ENCODE measurements at regions not wholly inside any gene's neighbourhood (a gene's known extent, or its start where the extent isn't known, plus 50 kb on each side); places are given as distances from the start of the nearest gene placed in this dataset.
A peak's percentile ranks its signal among the peaks of the same experiment; 100 is the strongest.

DNA sequence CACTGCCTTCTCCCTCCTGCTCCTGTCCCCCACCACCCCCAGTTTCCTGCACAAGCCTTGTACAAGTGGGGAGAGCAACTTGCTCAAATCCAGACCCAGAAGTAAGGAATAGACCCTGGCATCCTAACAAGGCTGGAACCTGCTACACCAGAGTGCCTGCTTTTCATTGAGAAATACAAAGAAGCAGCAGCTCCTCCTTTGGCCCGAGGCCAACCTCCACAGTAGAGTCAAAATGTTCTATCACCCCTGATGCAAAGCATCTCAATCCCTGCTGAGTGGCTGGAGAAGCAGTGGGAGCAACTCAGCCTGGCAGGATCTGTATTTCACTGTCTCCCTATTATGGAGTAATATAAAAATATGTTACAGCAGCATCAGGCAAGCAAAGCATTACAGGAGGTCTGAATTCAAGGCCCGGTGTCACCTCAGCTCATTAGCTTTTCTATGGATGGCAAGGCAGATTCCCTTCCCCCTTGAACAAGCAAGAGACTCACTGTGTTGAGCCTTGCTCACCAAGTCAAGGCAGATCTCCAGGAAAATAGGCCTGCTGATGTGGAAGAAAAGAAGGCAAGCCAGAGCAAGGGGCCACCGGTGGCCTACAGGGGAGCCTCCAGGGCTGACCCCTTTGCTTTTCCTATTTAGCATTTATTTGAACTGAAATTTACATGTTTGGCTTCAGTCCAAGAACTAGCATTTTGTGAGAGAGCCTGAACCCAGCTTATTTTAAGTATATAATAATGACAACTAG is 186.3 kb upstream of the EGLN3 start:
- DNase-seq (ENCODE audit: insufficient read length), result no peak
- FAIRE-seq, result no peak
- no peak for TF ChIP-seq POLR2AphosphoS5 (IDR thresholded peaks at IDR 0.05; ENCODE audit: low read depth, low read length)
- no peak for TF ChIP-seq TAF1 (IDR thresholded peaks at IDR 0.05; ENCODE audit: borderline replicate concordance, low read depth, low read length)
- TF ChIP-seq POLR2A (IDR thresholded peaks at IDR 0.05; ENCODE audit: low read depth, low read length), result no peak

DNA sequence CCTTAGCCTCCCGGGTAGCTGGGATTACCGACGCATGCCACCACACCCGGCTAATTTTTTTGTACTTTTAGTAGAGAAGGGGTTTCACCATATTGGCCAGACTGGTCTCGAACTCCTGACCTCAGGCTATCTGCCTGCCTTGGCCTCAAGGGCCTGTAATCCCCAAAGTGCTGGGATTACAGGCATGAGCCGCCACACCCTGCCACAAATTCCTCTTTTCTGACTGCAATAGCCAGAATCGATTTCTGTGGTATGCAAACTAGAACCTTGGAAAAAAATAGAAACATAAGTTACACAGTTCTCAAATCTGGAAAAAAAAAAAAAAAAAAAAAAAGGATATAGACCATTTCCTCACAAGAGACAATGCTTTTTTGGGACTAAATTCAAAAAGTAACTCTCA is 184.6 kb upstream of the EGLN3 start:
- FAIRE-seq (no peak), DNase-seq (ENCODE audit: insufficient read length) (no peak)
- TF ChIP-seq POLR2A (IDR thresholded peaks at IDR 0.05; ENCODE audit: low read depth, low read length) (no peak), POLR2AphosphoS5 (IDR thresholded peaks at IDR 0.05; ENCODE audit: low read depth, low read length) (no peak), TAF1 (IDR thresholded peaks at IDR 0.05; ENCODE audit: borderline replicate concordance, low read depth, low read length) (no peak)

DNA sequence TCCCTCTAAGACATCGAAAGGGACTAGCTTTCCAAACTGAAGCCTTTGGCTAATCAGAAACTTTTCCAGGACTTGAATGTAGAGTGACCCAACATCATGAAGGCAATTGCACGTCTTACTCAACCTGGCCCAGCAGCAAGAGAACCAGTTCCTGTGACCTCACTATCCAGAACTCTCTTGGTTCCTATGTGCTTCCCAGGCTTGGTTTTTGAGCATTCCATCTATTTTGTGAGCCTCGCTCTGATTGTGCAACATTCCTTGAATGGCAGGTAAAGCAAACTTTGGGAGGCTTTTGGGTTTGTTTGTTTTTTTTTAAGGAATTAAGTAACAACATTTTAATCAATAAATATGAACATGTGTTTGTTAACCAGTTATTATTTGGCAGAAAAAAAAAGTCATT is 183.6 kb upstream of the EGLN3 start:
- FAIRE-seq (no peak), DNase-seq (ENCODE audit: insufficient read length) (no peak)
- no peak for TF ChIP-seq TAF1 (IDR thresholded peaks at IDR 0.05; ENCODE audit: borderline replicate concordance, low read depth, low read length)

DNA sequence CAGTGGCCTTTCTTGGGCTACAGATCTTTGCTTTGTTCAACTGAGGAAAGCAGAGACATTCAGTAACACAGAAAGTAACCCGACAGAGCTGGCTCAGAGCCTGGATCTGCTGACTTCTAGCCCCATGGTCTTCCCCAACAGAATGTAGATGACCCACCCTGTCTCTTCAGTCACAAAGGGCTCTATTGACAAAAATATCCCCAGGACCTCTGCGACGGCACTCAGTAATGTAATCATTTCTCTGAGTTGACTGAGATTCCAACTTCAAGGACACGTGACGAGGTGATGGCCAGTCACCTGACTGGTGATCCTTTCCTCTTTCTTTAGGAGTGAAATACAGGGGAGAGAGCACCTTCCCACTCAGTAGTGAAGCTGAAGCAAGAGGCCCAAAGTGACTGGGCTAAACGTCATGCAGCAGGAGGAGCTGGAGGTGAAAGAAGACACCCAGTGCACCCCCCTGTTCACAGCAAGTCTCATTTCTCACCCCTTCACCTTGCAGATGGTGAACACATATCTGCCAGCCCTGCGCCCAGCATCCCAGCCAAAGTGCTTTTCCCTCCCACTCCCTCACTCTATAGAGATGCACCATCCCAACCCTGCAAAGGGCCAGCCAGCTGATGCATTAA is 179.2 kb upstream of the EGLN3 start:
- no peak for TF ChIP-seq POLR2AphosphoS5 (IDR thresholded peaks at IDR 0.05; ENCODE audit: low read depth, low read length)
- no peak for TF ChIP-seq TAF1 (IDR thresholded peaks at IDR 0.05; ENCODE audit: borderline replicate concordance, low read depth, low read length)
- no peak for TF ChIP-seq POLR2A (IDR thresholded peaks at IDR 0.05; ENCODE audit: low read depth, low read length)
- no peak for DNase-seq (ENCODE audit: insufficient read length)
- FAIRE-seq, result no peak

DNA sequence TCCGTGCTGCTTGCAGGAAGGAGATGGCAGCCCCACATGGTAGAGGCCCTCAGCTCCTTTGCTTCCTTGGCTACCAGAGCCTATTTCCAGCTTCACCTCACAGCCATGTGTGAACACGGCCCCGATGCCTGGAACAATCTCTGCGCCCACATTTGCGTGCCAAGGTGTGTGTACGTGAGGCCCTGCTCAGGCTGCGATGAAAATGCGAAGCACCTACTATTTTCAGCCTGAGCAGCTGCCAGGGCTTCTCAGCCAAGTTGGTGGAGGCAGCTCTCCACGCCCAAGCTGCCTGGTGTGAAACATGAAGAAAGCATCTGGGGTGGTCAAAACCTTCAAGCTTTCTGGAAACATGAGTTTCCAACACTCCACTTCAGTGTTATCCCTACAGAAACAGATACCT is 177.8 kb upstream of the EGLN3 start:
- TF ChIP-seq POLR2AphosphoS5 (IDR thresholded peaks at IDR 0.05; ENCODE audit: low read depth, low read length) (no peak), POLR2A (IDR thresholded peaks at IDR 0.05; ENCODE audit: low read depth, low read length) (no peak), TAF1 (IDR thresholded peaks at IDR 0.05; ENCODE audit: borderline replicate concordance, low read depth, low read length) (no peak)
- FAIRE-seq, result no peak
- no peak for DNase-seq (ENCODE audit: insufficient read length)

DNA sequence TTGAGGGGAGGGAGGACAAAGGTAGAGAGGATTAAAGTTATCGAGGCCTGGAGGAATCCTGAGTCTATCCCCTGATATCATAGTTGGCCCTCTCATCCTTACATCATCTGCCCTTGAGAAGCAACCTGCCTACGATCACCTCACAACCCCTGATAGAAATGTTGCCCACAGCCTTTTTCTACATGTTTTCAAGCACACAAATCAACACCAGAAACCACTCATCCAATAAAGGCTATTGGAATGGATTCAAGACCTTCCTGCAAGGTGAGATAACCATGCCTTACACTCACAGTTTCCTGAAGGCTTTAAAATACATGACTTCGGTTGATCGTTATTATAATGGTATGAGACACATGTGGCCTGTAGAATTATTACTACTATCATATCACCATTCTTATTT is 175.7 kb upstream of the EGLN3 start:
- DNase-seq (ENCODE audit: insufficient read length), result no peak
- no peak for FAIRE-seq
- TF ChIP-seq POLR2AphosphoS5 (IDR thresholded peaks at IDR 0.05; ENCODE audit: low read depth, low read length), result no peak

DNA sequence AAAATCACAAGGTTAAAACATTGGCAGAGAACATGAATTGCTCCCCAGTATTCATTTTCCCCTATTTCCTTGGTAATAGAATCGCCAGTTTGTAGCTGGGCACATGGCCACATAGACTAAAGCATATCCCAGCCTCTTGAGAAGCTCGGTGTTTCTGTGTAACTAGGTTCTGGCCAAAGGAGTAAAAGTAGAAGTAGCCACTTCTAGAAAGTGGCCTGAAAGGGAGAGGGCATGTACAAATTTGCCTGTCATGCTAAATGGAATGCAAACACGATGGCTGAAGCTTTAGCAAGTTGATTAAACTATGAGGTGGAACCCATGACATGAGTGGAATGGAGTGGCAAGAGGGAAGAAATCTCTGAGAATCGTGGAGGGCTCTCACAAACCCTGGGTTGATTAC is 173.7 kb upstream of the EGLN3 start:
- DNase-seq (ENCODE audit: insufficient read length) (no peak), FAIRE-seq (no peak)
- TF ChIP-seq TAF1 (IDR thresholded peaks at IDR 0.05; ENCODE audit: borderline replicate concordance, low read depth, low read length) (no peak), POLR2AphosphoS5 (IDR thresholded peaks at IDR 0.05; ENCODE audit: low read depth, low read length) (no peak), POLR2A (IDR thresholded peaks at IDR 0.05; ENCODE audit: low read depth, low read length) (no peak)

DNA sequence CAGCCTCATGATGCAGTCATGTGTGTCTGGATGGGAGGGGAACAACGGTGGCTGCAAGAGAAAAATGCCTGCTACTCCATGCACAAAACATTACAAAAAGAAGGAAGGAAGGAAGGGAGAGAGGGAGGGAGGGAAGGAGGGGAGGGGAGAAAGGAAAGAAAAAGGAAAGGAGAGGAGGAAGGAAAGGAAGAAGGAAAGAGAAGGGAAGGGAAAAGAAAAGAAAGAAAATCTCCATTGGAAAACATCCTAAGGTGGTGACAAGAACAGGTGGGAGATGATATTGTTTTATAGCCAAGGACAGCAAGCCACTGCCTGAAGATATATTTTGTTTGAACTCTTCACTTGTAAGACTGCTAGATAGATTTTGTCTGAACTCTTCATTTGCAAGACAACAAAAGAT is 171.8 kb upstream of the EGLN3 start:
- FAIRE-seq (no peak), DNase-seq (ENCODE audit: insufficient read length) (no peak)
- no peak for TF ChIP-seq TAF1 (IDR thresholded peaks at IDR 0.05; ENCODE audit: borderline replicate concordance, low read depth, low read length)
- TF ChIP-seq POLR2AphosphoS5 (IDR thresholded peaks at IDR 0.05; ENCODE audit: low read depth, low read length), result no peak
- no peak for TF ChIP-seq POLR2A (IDR thresholded peaks at IDR 0.05; ENCODE audit: low read depth, low read length)

DNA sequence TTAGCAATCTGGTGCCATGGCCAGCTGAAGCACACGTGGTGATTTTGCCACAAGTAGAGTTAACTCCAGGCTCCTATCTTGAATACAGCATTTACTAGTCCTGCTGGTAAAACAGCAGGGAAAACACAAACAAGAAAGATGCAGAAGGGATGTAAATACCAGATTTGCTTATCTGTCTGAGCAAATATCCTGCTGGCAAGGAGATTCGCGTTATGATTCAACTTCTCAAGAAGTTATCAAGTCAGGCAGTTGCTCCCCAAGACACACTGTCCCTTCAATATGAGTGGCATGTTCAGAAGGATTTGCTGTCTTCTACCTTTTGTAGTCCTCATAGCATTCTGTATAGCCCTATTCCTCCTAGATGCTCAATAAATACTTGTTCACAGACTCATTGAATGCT is 171.2 kb upstream of the EGLN3 start:
- no peak for DNase-seq (ENCODE audit: insufficient read length)
- no peak for FAIRE-seq
- TF ChIP-seq TAF1 (IDR thresholded peaks at IDR 0.05; ENCODE audit: borderline replicate concordance, low read depth, low read length), result no peak

DNA sequence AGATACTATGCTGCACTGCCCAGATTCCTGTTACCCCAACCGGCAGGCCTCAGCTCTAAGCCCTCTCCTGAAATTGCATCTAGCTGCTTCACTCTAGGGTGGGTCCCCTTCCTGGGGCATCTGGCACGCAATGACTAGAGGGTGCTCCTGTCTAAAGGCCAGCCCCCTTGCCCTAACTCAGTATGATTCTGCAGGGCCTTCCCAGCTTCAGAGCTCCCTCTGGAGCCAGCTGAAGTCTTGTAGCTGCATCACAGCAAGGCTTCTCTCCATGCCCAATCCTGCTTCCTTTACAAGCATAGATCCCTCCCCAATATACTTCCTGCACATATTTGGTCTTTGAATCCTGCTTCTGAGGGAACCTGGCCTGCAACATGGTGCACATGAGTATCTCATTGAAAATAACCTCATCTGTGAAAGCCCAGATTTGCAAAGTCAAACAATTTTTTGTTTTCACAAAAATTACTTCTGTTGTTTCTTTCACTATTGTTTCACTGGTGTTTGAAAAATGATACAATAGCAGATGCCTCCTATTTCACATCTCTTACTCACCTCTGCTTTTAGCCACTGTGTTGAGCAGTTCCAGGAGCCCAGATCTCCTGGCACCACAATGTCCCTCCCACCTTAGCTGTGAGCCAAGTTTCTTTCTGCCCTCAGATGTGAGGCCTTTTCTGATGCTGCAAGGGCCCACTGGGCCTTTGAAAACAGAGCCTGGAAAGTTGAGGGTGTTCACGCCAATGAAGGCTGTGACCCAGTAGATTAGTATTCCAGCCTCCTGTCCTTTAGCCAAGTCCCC is 169.5 kb upstream of the EGLN3 start:
- FAIRE-seq, result peak; percentile 33
- TF ChIP-seq TAF1 (IDR thresholded peaks at IDR 0.05; ENCODE audit: borderline replicate concordance, low read depth, low read length) (no peak), POLR2A (IDR thresholded peaks at IDR 0.05; ENCODE audit: low read depth, low read length) (no peak), POLR2AphosphoS5 (IDR thresholded peaks at IDR 0.05; ENCODE audit: low read depth, low read length) (no peak)
- no peak for DNase-seq (ENCODE audit: insufficient read length)

DNA sequence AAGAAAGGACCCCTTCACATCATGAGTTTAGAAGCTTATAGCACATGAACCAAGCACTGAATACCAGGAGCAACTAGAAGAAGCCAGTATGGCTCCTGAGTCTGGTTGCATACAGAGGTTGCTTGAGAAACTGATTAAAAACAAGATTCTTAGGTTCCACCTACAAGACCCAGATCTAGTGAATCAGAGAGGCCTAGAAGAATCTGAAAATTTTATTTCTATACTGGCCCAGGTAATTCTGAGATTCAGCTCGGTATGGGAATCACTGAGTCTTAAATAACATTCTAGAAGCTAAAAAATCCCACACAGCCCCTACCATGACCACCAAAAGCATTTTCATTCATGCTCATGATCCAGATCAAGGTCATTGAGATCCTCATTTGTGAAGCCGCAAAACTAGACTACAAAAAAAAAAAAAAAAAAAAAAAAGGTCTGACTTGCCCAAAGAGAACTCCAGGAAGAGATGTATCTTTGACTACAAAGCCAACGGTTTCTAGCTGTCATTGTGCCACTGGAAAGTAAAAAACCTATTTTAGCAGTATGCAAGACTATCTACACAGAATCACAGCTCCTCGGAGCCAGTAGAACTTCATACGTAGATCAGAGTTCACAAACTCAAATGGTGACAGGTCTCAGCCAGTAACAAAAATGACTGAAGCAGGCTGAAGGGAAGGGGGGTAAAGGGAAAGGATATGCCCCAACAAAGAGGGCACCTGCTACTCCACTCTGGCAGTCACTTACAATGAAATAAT is 168.4 kb upstream of the EGLN3 start:
- TF ChIP-seq TAF1 (IDR thresholded peaks at IDR 0.05; ENCODE audit: borderline replicate concordance, low read depth, low read length) (no peak), POLR2AphosphoS5 (IDR thresholded peaks at IDR 0.05; ENCODE audit: low read depth, low read length) (no peak), POLR2A (IDR thresholded peaks at IDR 0.05; ENCODE audit: low read depth, low read length) (no peak)
- DNase-seq (ENCODE audit: insufficient read length), result no peak
- no peak for FAIRE-seq

Measured in GM12892 (cell line).